K562 (cell line): ENCODE measurements at regions not wholly inside any gene's neighbourhood (a gene's known extent, or its start where the extent isn't known, plus 50 kb on each side); places are given as distances from the start of the nearest gene placed in this dataset.

Source experiments
- ATAC-seq: fragments of 200-7000 bp; cut with Tn5 transposase; 3 replicates; pipeline ENCODE4 v1.9.1; 2020; ENCODE audit warnings: moderate library complexity
- BruUV-seq: library from RNA; stranded (reverse); fragments of 400-500 nt; replicated peaks from 2 replicates; lab custom pipeline; 2021; lab: Mats Ljungman, UMichigan
- CTCF ChIA-PET: fragments of 300-600 bp; formaldehyde crosslinking; extraction: SDS; loops from one replicate; lab custom pipeline; 2021; ENCODE audit warnings: low intra/inter-chr PET ratio; lab: Yijun Ruan, JAX
- POLR2A ChIA-PET: fragments of 300-600, 350-650 bp; sonication (Branson Sonifier 250); formaldehyde crosslinking; extraction: SDS; loops from one replicate; lab custom pipeline; 2021; ENCODE audit warnings: antibody characterized with exemption, inconsistent platforms; lab: Yijun Ruan, JAX
- DNase-seq, 4 experiments: peaks; one replicate each; pipeline versions ENCODE4 v3.0.0 to v3.0.0-alpha.2; 2011 to 2018; ENCODE audit warnings: low spot score in 3 of 4, mixed read lengths in 3 of 4; ENCODE audit errors: extremely low read depth in 1 of 4
- FAIRE-seq: peaks from 2 replicates; lab custom pipeline; 2011; peaks lifted over from hg19 to GRCh38; lab: Jason Lieb, UNC
- H2AFZ ChIP-seq: 2 replicates; pipeline ENCODE4 v1.6.0; 2011; ENCODE audit warnings: low read depth, low read length, control low read depth, inconsistent platforms
- H3K27ac ChIP-seq: fragments of 200-600 bp; 3 replicates; pipeline ENCODE4 v1.8.0; 2011; ENCODE audit warnings: low read depth, mild to moderate bottlenecking, control low read depth, inconsistent platforms, low read length, moderate library complexity, mixed read lengths; ENCODE audit errors: extremely low read depth
- H3K27me3 ChIP-seq, 2 experiments: fragments of 300-600 bp in 1 of 2; 2 replicates in 1 of 2; 3 replicates in 1 of 2; pipeline versions ENCODE4 v1.6.0 to v1.8.0; 2011; ENCODE audit warnings: inconsistent platforms in 2 of 2, low read length in 2 of 2, mild to moderate bottlenecking in 1 of 2, mixed read lengths in 1 of 2, moderate library complexity in 1 of 2; ENCODE audit not compliant: control insufficient read depth in 2 of 2, insufficient read depth in 2 of 2
- H3K36me3 ChIP-seq: fragments of 300-600 bp; 3 replicates; pipeline ENCODE4 v1.8.0; 2011; ENCODE audit warnings: mild to moderate bottlenecking, low read length, inconsistent platforms; ENCODE audit not compliant: control insufficient read depth, insufficient read depth
- H3K4me1 ChIP-seq, 2 experiments: fragments of 200-600 bp in 1 of 2; replicated peaks in 1 of 2; 2 replicates in 1 of 2; 3 replicates in 1 of 2; pipeline versions ENCODE4 v1.5.1 to v1.8.0; 2011; ENCODE audit warnings: inconsistent platforms in 2 of 2, low read length in 2 of 2, mild to moderate bottlenecking in 1 of 2, mixed read lengths in 1 of 2, moderate library complexity in 1 of 2; ENCODE audit not compliant: control insufficient read depth in 2 of 2, insufficient read depth in 2 of 2
- H3K4me2 ChIP-seq: 2 replicates; pipeline ENCODE4 v1.6.1; 2011; ENCODE audit warnings: low read length, control low read depth, inconsistent platforms, mixed read lengths; ENCODE audit not compliant: insufficient read depth
- H3K4me3 ChIP-seq: fragments of 200-600 bp; sonication (generic), shearing (Covaris generic); 2 replicates; pipeline ENCODE4 v1.5.1; 2016; ENCODE audit warnings: control low read depth, inconsistent platforms
- H3K79me2 ChIP-seq: fragments of 200-600 bp; 3 replicates; pipeline ENCODE4 v1.8.0; 2011; ENCODE audit warnings: low read length, inconsistent platforms; ENCODE audit not compliant: control insufficient read depth, insufficient read depth
- H3K9ac ChIP-seq, 2 experiments: 2 replicates each; pipeline versions ENCODE4 v1.6.0 to v1.6.1; 2011; ENCODE audit warnings: low read depth in 2 of 2, low read length in 2 of 2, control low read depth in 1 of 2, inconsistent platforms in 1 of 2, mild to moderate bottlenecking in 1 of 2, mixed read lengths in 1 of 2; ENCODE audit not compliant: insufficient read depth in 1 of 2
- H3K9me1 ChIP-seq: one replicate; pipeline ENCODE4 v1.6.0; 2011; ENCODE audit warnings: inconsistent platforms, mild to moderate bottlenecking, low read length, moderate library complexity; ENCODE audit not compliant: control insufficient read depth, insufficient read depth
- H3K9me3 ChIP-seq: replicated peaks from 2 replicates; pipeline ENCODE4 v1.5.1; 2011; ENCODE audit warnings: low read depth, low read length, inconsistent platforms; ENCODE audit not compliant: control insufficient read depth, insufficient read depth
- H4K20me1 ChIP-seq: replicated peaks from 2 replicates; pipeline ENCODE4 v1.6.1; 2011; ENCODE audit warnings: low read length, inconsistent platforms, mixed read lengths; ENCODE audit not compliant: control insufficient read depth, insufficient read depth
- CBX8 ChIP-seq: fragments of 200-600 bp; sonication (generic); IDR thresholded peaks from 2 replicates; pipeline ENCODE4 v1.6.1; 2012; ENCODE audit warnings: borderline replicate concordance, mixed run types, low read depth, mild to moderate bottlenecking, moderate library complexity, mixed read lengths, low read length, control low read depth, inconsistent platforms; ENCODE audit not compliant: poor library complexity, severe bottlenecking; ENCODE audit errors: extremely low read depth
- CC2D1A ChIP-seq: fragments of 450-650 bp; IDR thresholded peaks from 2 replicates; pipeline ENCODE4 v1.6.1; 2017; ENCODE audit warnings: mild to moderate bottlenecking
- FIP1L1 ChIP-seq: fragments of 200-400 bp; formaldehyde crosslinking; IDR thresholded peaks from 2 replicates; pipeline ENCODE4 v1.6.1; 2018; ENCODE audit warnings: mild to moderate bottlenecking, low read depth, low read length; ENCODE audit not compliant: poor library complexity, severe bottlenecking
- FOXA3 ChIP-seq, 2 experiments: fragments of 450-650 bp in 1 of 2; sonication (generic) in 1 of 2; formaldehyde crosslinking; IDR thresholded peaks in 1 of 2; conservative IDR thresholded peaks in 1 of 2; 2 replicates each; pipeline versions ENCODE4 v1.4.0 to v1.8.0; 2020 to 2022; ENCODE audit warnings: mild to moderate bottlenecking in 2 of 2, missing genetic modification reagents in 1 of 2
- HDAC1 ChIP-seq, 2 experiments: fragments of 450-650 bp; IDR thresholded peaks; 2 replicates each; pipeline ENCODE4 v1.6.1; 2016 to 2017; ENCODE audit warnings: inconsistent platforms in 1 of 2, mild to moderate bottlenecking in 1 of 2, moderate library complexity in 1 of 2
- LEF1 ChIP-seq: fragments of 450-650 bp; IDR thresholded peaks from 2 replicates; pipeline ENCODE4 v1.6.1; 2016; ENCODE audit warnings: mild to moderate bottlenecking
- MBD2 ChIP-seq: sonication (generic); IDR thresholded peaks from 2 replicates; pipeline ENCODE4 v1.6.1; 2016; ENCODE audit warnings: low read depth, borderline replicate concordance
- NFIC ChIP-seq: fragments of 450-650 bp; IDR thresholded peaks from 2 replicates; pipeline ENCODE4 v1.6.1; 2017; ENCODE audit warnings: mild to moderate bottlenecking, inconsistent platforms
- NONO ChIP-seq, 2 experiments: fragments of 200-400 bp in 1 of 2; fragments of 450-650 bp in 1 of 2; formaldehyde crosslinking in 1 of 2; IDR thresholded peaks; 2 replicates each; pipeline ENCODE4 v1.6.1; 2017; ENCODE audit warnings: low read depth in 2 of 2, mild to moderate bottlenecking in 2 of 2, moderate library complexity in 2 of 2, low read length in 1 of 2
- NRF1 ChIP-seq, 2 experiments: fragments of 450-650 bp; IDR thresholded peaks in 1 of 2; conservative IDR thresholded peaks in 1 of 2; 2 replicates each; pipeline ENCODE4 v1.6.1; 2014; ENCODE audit warnings: mild to moderate bottlenecking in 2 of 2
- NUFIP1 ChIP-seq: fragments of 450-650 bp; IDR thresholded peaks from 2 replicates; pipeline ENCODE4 v1.6.1; 2018; ENCODE audit not compliant: partially characterized antibody
- PHTF2 ChIP-seq: fragments of 250-450 bp; sonication (Bioruptor Pico); IDR thresholded peaks from 2 replicates; pipeline ENCODE4 v1.5.0; 2021; ENCODE audit warnings: mild to moderate bottlenecking
- POLR2AphosphoS2 ChIP-seq: IDR thresholded peaks from 2 replicates; pipeline ENCODE4 v1.6.1; 2012; ENCODE audit warnings: low read length, improper control_type of control experiment
- POLR2AphosphoS5 ChIP-seq: IDR thresholded peaks from 2 replicates; pipeline ENCODE4 v1.6.1; 2011; ENCODE audit warnings: mild to moderate bottlenecking, low read depth, low read length, moderate library complexity; ENCODE audit not compliant: control insufficient read depth, insufficient read depth
- STAT5B ChIP-seq: fragments of 250-450 bp; sonication (Bioruptor Pico); IDR thresholded peaks from 2 replicates; pipeline ENCODE4 v1.8.0; 2021; ENCODE audit warnings: mild to moderate bottlenecking, inconsistent platforms
- ZNF232 ChIP-seq: sonication (generic); formaldehyde crosslinking; IDR thresholded peaks from 2 replicates; pipeline ENCODE4 v1.8.0; 2022; ENCODE audit warnings: mild to moderate bottlenecking, missing genetic modification reagents
- ZNF282 ChIP-seq: sonication (generic); formaldehyde crosslinking; IDR thresholded peaks from 2 replicates; pipeline ENCODE4 v1.8.1; 2023; ENCODE audit warnings: missing genetic modification reagents
- ZNF75A ChIP-seq: fragments of 450-650 bp; formaldehyde crosslinking; IDR thresholded peaks from 2 replicates; pipeline ENCODE4 v1.4.0; 2020; ENCODE audit warnings: mild to moderate bottlenecking
- WGBS: fragments of 100-300 bp; shearing (Covaris generic); methylation state at CpG from one replicate; pipeline ENCODE4 v1.1.6; 2016; ENCODE audit warnings: low coverage, mixed read lengths; ENCODE audit not compliant: insufficient coverage; ENCODE audit errors: missing lambda C conversion rate; 5-methylcytosine and 5-hydroxymethylcytosine counted together
- in situ Hi-C: fragments of 300-500 bp; cut with MboI; formaldehyde crosslinking; loops from 4 replicates; pipeline ENCODE4 v1.15.0; 2018; ENCODE audit warnings: inconsistent platforms, mixed read lengths
- intact Hi-C: fragments of 100-400 bp; cut with micrococcal nuclease; formaldehyde crosslinking; loops from 2 replicates; pipeline ENCODE4 v1.14.2; 2022

GRCh38 chr2:6359964-6360363 lies 505.7 kb downstream of the CMPK2 start:
- H3K9me3 ChIP-seq: no peaks in the 10 kb centered on the region
- H4K20me1 ChIP-seq: no peaks in the 10 kb centered on the region
- H3K9me1 ChIP-seq: no peaks in the 10 kb centered on the region
- no peaks in the 10 kb centered on the region for H3K4me1 ChIP-seq
- intact Hi-C loops (no loop called here), in situ Hi-C loops (no loop called here)
- no peak overlapping the region for H3K9ac ChIP-seq
- no peak overlapping the region for H3K4me3 ChIP-seq
- no peaks in the 10 kb centered on the region for H3K36me3 ChIP-seq
- no peaks in the 10 kb centered on the region for H3K79me2 ChIP-seq
- H3K27me3 ChIP-seq: no peaks in the 10 kb centered on the region
- H2AFZ ChIP-seq: no peak overlapping the region
- FAIRE-seq (no peak), DNase-seq (no peak), ATAC-seq (no peak)
- 0% methylated on average over 4 of the region's 5 CpGs for WGBS
- ChIA-PET CTCF (no interaction called here), POLR2A (no interaction called here)
- no peak overlapping the region for H3K27ac ChIP-seq
- no peak overlapping the region for H3K4me2 ChIP-seq
- no TSS peak for BruUV-seq
- TF ChIP-seq NFIC (no peak), STAT5B (CRISPR knock-in tag) (no peak), LEF1 (no peak), PHTF2 (CRISPR knock-in tag) (no peak), CBX8 (no peak), FIP1L1 (no peak), POLR2AphosphoS2 (no peak), CC2D1A (no peak), ZNF232 (CRISPR knock-in tag) (no peak), POLR2AphosphoS5 (no peak), MBD2 (no peak), ZNF282 (CRISPR knock-in tag) (no peak), ZNF75A (CRISPR knock-in tag) (no peak), NUFIP1 (no peak), NONO (IDR thresholded peaks at IDR 0.05; ENCODE audit: low read depth in 2 of 2, low read length in 1 of 2) (no peak), HDAC1 (IDR thresholded peaks at IDR 0.05) (no peak), FOXA3 (CRISPR knock-in tag; conservative IDR thresholded peaks at IDR 0.05 in 1 of 2, IDR thresholded peaks at IDR 0.05 in 1 of 2) (no peak), NRF1 (conservative IDR thresholded peaks at IDR 0.05 in 1 of 2, IDR thresholded peaks at IDR 0.05 in 1 of 2) (no peak)
